Fibroblast of mammary gland (primary cell): ENCODE measurements at regions not wholly inside any gene's neighbourhood (a gene's known extent, or its start where the extent isn't known, plus 50 kb on each side); places are given as distances from the start of the nearest gene placed in this dataset.

Source experiments
- DNase-seq: peaks from one replicate; pipeline ENCODE4 v3.0.0-alpha.2; 2010; ENCODE audit warnings: low read depth
- H3K4me3 ChIP-seq: 2 replicates; pipeline ENCODE4 v1.5.1; 2011; ENCODE audit warnings: low read depth, mild to moderate bottlenecking, low read length, moderate library complexity; ENCODE audit not compliant: control insufficient read depth
- CTCF ChIP-seq: conservative IDR thresholded peaks from 2 replicates; pipeline ENCODE4 v1.5.1; 2011; ENCODE audit warnings: low read depth, low read length, inconsistent platforms; ENCODE audit not compliant: control insufficient read depth, insufficient read depth

GRCh38 chr11:29844031-29844430 is 172.8 kb downstream of the KCNA4 start:
- H3K4me3 ChIP-seq, result no peak overlapping the region
- DNase-seq, result no peak
- TF ChIP-seq CTCF, result no peak

- DNase-seq, result no peak
- H3K4me3 ChIP-seq, result no peak overlapping the region
- no peak for TF ChIP-seq CTCF
These were observed 174.8 kb downstream of the KCNA4 start for GRCh38 chr11:29842061-29842460.

- DNase-seq, result no peak
- no peak overlapping the region for H3K4me3 ChIP-seq
- TF ChIP-seq CTCF, result no peak
These were observed 190.0 kb downstream of the KCNA4 start for GRCh38 chr11:29826878-29827277.

DNA sequence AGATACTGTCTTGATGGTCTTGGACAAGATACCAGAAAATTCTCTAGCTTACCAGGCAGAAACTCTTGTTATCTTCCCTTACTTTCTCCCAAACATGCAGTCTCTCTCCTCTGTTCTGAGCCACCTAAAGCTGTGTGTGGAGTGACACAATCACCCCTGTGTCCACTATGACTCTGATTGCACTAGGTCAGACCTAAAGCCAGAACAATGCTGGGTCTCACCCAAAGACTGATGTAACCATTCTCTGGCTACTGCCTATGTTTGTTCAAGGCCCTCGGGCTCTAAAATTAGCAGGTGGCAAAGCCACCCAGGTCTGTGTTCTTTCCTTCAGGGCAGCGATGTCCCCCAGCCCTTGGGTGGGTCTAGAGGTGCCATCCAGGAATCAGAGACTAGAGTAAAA is 200.5 kb downstream of the KCNA4 start:
- DNase-seq, result no peak
- no peak overlapping the region for H3K4me3 ChIP-seq
- no peak for TF ChIP-seq CTCF

DNA sequence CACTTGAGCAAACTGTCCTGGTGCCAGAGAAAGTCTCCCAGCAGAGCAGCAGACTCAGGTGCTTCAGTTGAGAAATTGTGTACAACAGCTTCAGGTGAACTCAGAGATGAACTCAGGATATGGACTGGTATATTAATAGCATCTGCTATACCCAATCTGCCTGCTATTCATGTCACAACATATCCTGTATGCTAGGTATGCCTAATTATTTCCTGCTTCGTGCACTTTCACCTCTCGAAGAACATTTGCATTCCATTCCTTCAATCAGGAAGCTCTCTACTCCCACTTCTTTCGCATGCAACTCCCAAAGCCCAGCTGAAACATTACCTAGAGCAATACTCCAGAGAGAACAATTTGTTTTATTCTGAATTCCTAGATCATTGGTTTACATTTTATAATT is 207.7 kb downstream of the KCNA4 start:
- no peak for DNase-seq
- TF ChIP-seq CTCF, result no peak
- no peak overlapping the region for H3K4me3 ChIP-seq

DNA sequence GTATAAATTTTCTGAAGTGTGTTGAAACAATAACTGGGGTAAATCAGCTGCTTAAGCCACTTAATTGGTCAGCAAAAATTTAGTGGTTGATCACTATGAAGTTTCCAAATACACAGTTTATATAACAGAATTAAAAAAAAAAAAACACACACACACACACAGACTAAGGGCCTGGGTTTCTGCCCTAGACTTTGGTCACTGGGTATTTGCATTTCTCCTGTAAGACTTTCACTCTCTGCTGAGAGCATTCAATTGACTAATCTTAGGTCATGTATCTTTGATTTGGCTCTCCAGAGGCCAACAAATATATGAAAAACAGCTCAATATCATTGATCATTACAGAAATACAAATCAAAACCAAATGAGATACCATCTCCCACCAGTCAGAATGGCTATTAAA is 214.3 kb downstream of the KCNA4 start:
- TF ChIP-seq CTCF, result no peak
- no peak overlapping the region for H3K4me3 ChIP-seq
- no peak for DNase-seq

GRCh38 chr11:29801561-29801960 is 215.3 kb downstream of the KCNA4 start:
- TF ChIP-seq CTCF, result no peak
- H3K4me3 ChIP-seq, result no peak overlapping the region
- DNase-seq, result peak; percentile 16
